HG03175 (cell line): ENCODE measurements at regions not wholly inside any gene's neighbourhood (a gene's known extent, or its start where the extent isn't known, plus 50 kb on each side); places are given as distances from the start of the nearest gene placed in this dataset.
"Not testable (repeated sequence)": the region's sequence is repeated elsewhere in the genome, so short reads cannot be mapped to it uniquely, and the experiment has no call there.

Experiments
- ATAC-seq: cut with Tn5 transposase; IDR thresholded peaks from one replicate; pipeline ENCODE4 v1.9.1; 2021; ENCODE audit warnings: mild to moderate bottlenecking, moderate library complexity; ENCODE audit not compliant: unreplicated experiment

GRCh38 chr1:221601166-221601565, 140.7 kb downstream of the DUSP10 start:
- ATAC-seq = no peak

GRCh38 chr1:221602830-221603229, 139.1 kb downstream of the DUSP10 start:
- ATAC-seq = no peak

- not testable (repeated sequence) for ATAC-seq
Observed at GRCh38 chr1:221604390-221604789, 137.5 kb downstream of the DUSP10 start.

- no peak for ATAC-seq
Observed at GRCh38 chr1:221604948-221605347, 136.9 kb downstream of the DUSP10 start.

- no peak for ATAC-seq
Observed at GRCh38 chr1:221605569-221605968, 136.3 kb downstream of the DUSP10 start.

- no peak for ATAC-seq
Observed at GRCh38 chr1:221606256-221606655, 135.6 kb downstream of the DUSP10 start.

- ATAC-seq = no peak
Observed at GRCh38 chr1:221608835-221609320, 133.0 kb downstream of the DUSP10 start.

- no peak for ATAC-seq
Observed at GRCh38 chr1:221611656-221612046, 130.2 kb downstream of the DUSP10 start.

- no peak for ATAC-seq
Observed at GRCh38 chr1:221612047-221612777, 129.7 kb downstream of the DUSP10 start.

- ATAC-seq = no peak
Observed at GRCh38 chr1:221620437-221621384, 121.2 kb downstream of the DUSP10 start.

- no peak for ATAC-seq
Observed at GRCh38 chr1:221621683-221622082, 120.2 kb downstream of the DUSP10 start.

GRCh38 chr1:221622389-221622788, 119.5 kb downstream of the DUSP10 start:
- ATAC-seq = no peak

GRCh38 chr1:221625026-221625425, 116.9 kb downstream of the DUSP10 start:
- no peak for ATAC-seq

- no peak for ATAC-seq
Observed at GRCh38 chr1:221626041-221626440, 115.8 kb downstream of the DUSP10 start.

GRCh38 chr1:221630236-221630635, 111.7 kb downstream of the DUSP10 start:
- no peak for ATAC-seq

GRCh38 chr1:221631556-221631955, 110.3 kb downstream of the DUSP10 start:
- ATAC-seq = no peak

GRCh38 chr1:221632072-221632471, 109.8 kb downstream of the DUSP10 start:
- ATAC-seq = no peak

GRCh38 chr1:221633841-221634409, 108.0 kb downstream of the DUSP10 start:
- no peak for ATAC-seq

GRCh38 chr1:221634606-221635005, 107.3 kb downstream of the DUSP10 start:
- ATAC-seq = no peak

- no peak for ATAC-seq
Observed at GRCh38 chr1:221635305-221635704, 106.6 kb downstream of the DUSP10 start.

- no peak for ATAC-seq
Observed at GRCh38 chr1:221636096-221636495, 105.8 kb downstream of the DUSP10 start.
